Mucosa of descending colon (tissue), 3 donors: ENCODE measurements at regions not wholly inside any gene's neighbourhood (a gene's known extent, or its start where the extent isn't known, plus 50 kb on each side); places are given as distances from the start of the nearest gene placed in this dataset.
"Not testable (repeated sequence)": the region's sequence is repeated elsewhere in the genome, so short reads cannot be mapped to it uniquely, and the experiment has no call there.

ENCODE experiments used
- ATAC-seq: fragments of 200-7000 bp; cut with Tn5 transposase; one replicate; pipeline ENCODE4 v1.9.1; 2020; ENCODE audit warnings: mild to moderate bottlenecking, moderate library complexity
- DNase-seq, 3 donors: peaks; one replicate each; pipeline ENCODE4 v3.0.0-alpha.2; 2020
- H3K36me3 ChIP-seq: fragments of 200-600 bp; one replicate; pipeline ENCODE4 v1.8.0; 2021; ENCODE audit warnings: low read depth, mild to moderate bottlenecking
- H3K4me1 ChIP-seq: fragments of 200-600 bp; one replicate; pipeline ENCODE4 v1.8.0; 2021; ENCODE audit warnings: low read depth, mild to moderate bottlenecking
- H3K4me3 ChIP-seq: fragments of 200-600 bp; one replicate; pipeline ENCODE4 v1.8.0; 2021; ENCODE audit warnings: mild to moderate bottlenecking
- H3K9me3 ChIP-seq: fragments of 200-600 bp; one replicate; pipeline ENCODE4 v1.8.0; 2021; ENCODE audit warnings: mild to moderate bottlenecking
- intact Hi-C, 2 donors: fragments of 100-400 bp; cut with DNase I in 1 of 2; cut with micrococcal nuclease in 1 of 2; formaldehyde crosslinking; loops; one replicate each; pipeline versions ENCODE4 v1.11.0 to v1.11.1; 2022; cut with DNase I, micrococcal nuclease
- TF ChIP-seq, protein P1 (sequence below): fragments of 200-600 bp; IDR thresholded peaks from one replicate; pipeline ENCODE4 v1.8.0; 2022; ENCODE audit warnings: antibody characterized with exemption, mild to moderate bottlenecking
- donor health status: DM: no; HTN: no; CAD: no; lungs with moderate emphysema.
- donor health status: DM: no; HTN: no; CAD: no.
- donor health status: DM: no; HTN: yes; CAD: no.

DNA sequence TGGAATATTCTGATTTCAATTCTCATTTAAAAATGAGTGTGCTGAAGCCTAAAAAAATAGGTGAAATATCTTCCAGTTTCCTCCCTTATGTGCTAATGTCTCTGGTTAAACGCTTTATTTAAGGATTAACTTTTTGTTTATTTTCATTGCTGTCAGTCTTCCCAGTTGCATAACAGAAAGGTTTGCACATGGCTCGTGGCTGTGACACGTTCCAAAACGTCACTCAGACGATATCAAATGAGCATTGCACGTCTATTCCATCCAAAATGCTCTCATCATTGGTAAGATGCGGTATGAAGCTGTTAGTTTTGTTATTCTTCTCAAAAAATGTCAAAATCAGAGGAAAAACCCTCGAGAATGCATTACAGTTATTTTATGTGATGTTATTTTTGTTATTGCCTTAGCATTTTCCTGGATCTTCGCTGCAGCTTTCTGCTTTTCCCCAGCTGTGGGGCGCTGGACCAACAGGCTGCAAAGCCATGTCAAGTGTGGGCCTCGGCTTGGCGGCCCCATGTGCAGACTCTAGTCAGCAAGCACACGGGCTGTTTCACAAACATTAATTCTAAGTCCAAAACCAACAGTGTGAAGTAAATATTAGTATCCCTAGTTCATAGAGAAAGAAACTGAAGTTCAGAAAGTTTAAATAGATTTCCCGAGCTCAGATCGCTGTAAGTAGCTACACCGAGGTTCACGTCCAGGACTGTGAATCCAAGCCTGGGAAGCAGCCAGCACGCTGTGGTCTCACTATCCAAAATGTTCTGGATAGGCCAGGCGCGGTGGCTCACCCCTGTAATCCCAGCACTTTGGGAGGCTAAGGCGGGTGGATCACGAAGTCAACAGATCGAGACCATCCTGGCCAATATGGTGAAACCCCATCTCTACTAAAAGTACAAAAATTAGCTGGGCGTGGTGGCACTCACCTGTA is 793.4 kb upstream of the FRG1 start:
- TF ChIP-seq, protein P1, sequence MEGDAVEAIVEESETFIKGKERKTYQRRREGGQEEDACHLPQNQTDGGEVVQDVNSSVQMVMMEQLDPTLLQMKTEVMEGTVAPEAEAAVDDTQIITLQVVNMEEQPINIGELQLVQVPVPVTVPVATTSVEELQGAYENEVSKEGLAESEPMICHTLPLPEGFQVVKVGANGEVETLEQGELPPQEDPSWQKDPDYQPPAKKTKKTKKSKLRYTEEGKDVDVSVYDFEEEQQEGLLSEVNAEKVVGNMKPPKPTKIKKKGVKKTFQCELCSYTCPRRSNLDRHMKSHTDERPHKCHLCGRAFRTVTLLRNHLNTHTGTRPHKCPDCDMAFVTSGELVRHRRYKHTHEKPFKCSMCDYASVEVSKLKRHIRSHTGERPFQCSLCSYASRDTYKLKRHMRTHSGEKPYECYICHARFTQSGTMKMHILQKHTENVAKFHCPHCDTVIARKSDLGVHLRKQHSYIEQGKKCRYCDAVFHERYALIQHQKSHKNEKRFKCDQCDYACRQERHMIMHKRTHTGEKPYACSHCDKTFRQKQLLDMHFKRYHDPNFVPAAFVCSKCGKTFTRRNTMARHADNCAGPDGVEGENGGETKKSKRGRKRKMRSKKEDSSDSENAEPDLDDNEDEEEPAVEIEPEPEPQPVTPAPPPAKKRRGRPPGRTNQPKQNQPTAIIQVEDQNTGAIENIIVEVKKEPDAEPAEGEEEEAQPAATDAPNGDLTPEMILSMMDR, result no peak
- DNase-seq, result peak in 1 of 3 donors; percentile 5
- Histone ChIP-seq H3K36me3 (no peaks in the 10 kb centered on the region), H3K4me3 (no peak overlapping the region), H3K9me3 (peaks cover 10% of the 10 kb centered on the region), H3K4me1 (no peaks in the 10 kb centered on the region)
- intact Hi-C loops, result no loop called here
- ATAC-seq, result no peak

DNA sequence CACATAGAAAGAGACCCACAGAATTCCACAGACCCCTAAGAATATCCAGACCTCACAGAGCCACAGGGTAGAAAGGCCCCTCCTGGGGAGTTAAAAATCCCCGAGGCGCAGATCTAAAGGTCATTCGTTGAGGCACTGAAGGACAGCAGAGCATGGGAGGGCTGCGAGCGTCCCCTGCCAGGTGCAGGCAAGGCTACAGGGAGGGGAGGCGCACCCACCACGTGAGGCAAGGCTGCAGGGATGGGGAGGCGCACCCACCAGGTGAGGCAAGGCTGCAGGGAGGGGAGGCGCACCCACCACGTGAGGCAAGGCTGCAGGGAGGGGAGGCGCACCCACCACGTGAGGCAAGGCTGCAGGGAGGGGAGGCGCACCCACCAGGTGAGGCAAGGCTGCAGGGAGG is 785.6 kb upstream of the FRG1 start:
- ATAC-seq, DNase-seq, H3K9me3 ChIP-seq, H3K4me3 ChIP-seq, intact Hi-C loops, H3K36me3 ChIP-seq, H3K4me1 ChIP-seq: not testable (repeated sequence)

DNA sequence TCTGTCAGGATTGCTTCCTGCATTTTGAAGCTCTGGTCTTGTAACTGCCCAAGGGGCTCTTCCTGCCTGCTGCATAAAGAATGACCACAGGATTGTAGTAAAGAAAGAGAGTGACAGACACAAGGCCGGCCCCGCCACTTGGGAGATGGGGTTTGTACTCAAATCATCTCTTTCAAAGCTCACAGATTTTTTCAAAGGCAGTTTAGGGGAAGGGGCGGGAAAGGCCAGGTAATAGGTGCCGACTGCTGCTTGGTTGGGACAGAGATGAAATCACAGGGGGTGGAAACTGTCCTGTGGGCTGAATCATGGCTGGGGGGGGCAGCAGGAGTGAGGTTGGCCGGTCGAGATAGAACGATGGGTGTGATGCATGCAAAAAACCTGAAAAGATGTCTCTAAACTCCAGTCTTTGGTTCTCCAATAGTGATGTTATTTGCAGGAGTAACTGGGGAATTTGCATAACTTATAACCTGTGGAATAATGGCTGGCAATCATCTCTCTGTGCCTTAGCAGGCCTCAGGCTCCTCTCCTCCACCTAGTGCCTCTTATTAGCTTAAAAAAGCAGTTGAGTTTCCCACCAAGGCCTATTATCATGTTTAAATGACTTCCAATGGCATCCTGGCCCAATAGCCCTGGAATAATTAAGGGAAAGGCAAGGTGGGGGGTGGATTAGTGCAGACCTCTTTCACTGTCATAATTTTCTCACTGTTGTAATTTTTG is 778.4 kb upstream of the FRG1 start:
- DNase-seq, result no peak
- no peaks in the 10 kb centered on the region for H3K4me1 ChIP-seq
- H3K4me3 ChIP-seq, result no peak overlapping the region
- H3K9me3 ChIP-seq, result no peaks in the 10 kb centered on the region
- ATAC-seq, result no peak
- intact Hi-C loops, result no loop called here
- TF ChIP-seq, protein P1, result no peak
- H3K36me3 ChIP-seq, result no peaks in the 10 kb centered on the region

DNA sequence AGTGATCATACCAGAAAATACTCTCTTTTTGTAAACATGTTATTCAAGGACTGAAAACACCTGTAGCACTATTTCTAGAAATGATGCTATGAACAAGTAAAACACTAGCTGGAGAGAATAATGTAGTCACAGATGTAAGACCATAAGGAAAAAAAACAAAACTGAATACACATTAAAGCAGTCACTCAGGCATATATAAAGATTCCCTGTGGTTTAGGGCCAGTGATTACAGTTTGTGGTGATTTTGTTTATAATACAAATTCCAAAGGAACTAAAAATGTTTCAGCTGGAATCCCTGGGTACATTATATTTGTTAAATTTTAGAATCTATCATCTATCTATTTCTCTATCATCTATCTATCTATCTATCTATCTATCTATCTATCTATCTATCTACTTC is 777.8 kb upstream of the FRG1 start:
- TF ChIP-seq, protein P1, result no peak
- H3K4me1 ChIP-seq, result no peaks in the 10 kb centered on the region
- ATAC-seq (no peak), DNase-seq (no peak)
- no peak overlapping the region for H3K4me3 ChIP-seq
- intact Hi-C loops, result no loop called here
- no peaks in the 10 kb centered on the region for H3K9me3 ChIP-seq
- no peaks in the 10 kb centered on the region for H3K36me3 ChIP-seq

DNA sequence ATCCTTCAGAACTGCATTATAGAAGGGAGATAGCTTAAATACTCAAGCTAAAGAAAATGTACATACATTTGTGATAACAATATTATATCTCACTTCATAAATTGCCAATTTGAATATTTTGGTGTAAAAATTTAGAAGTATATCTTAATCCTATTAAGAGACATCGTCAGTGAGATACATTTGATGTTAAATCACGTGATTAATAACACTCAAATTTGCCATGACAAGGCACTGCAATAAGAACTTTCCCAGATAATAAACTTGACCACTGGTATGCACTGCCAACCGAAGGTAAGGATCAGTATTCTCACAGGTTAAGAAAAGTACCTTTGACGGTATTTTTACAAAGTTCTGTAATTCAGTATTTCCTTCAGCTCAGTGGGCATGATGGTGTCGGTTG is 764.7 kb upstream of the FRG1 start:
- H3K4me1 ChIP-seq, result no peaks in the 10 kb centered on the region
- no peak overlapping the region for H3K4me3 ChIP-seq
- DNase-seq, result no peak
- ATAC-seq, result no peak
- H3K9me3 ChIP-seq, result no peaks in the 10 kb centered on the region
- TF ChIP-seq, protein P1, result no peak
- intact Hi-C loops, result no loop called here
- no peaks in the 10 kb centered on the region for H3K36me3 ChIP-seq

DNA sequence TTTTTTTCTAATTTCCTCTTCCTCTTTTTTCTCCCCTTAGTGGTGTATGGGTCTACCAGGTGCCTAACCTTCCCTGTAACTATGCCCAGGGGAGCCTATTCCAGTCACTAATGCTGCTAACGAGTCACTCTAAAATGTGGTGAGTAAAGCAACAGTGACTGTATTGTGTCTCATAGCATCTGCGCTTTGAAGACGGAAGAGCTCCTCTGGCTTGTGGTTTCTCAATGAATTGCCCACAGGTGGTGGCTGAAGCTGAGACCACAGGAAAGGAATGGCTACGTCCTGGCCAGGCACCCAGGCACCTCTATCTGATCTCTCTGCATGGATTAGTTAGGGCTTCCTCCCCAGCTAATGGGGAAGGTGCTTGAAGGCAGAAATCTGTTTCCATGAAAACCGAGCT is 763.5 kb upstream of the FRG1 start:
- no peaks in the 10 kb centered on the region for H3K36me3 ChIP-seq
- no peak for DNase-seq
- H3K9me3 ChIP-seq, result no peaks in the 10 kb centered on the region
- intact Hi-C loops, result no loop called here
- no peak for ATAC-seq
- TF ChIP-seq, protein P1, result no peak
- H3K4me1 ChIP-seq, result no peaks in the 10 kb centered on the region
- H3K4me3 ChIP-seq, result no peak overlapping the region
